Stimulated activated naive CD8-positive, alpha-beta T cell treated with anti-CD3 and anti-CD28 coated beads, Interleukin-15, Interleukin-2, amounts not matched to agents 100 ng/mL and 50 ng/mL, for 24 hours (primary cell): ENCODE measurements at regions not wholly inside any gene's neighbourhood (a gene's known extent, or its start where the extent isn't known, plus 50 kb on each side); places are given as distances from the start of the nearest gene placed in this dataset.

ENCODE experiments used
- H3K27ac Mint-ChIP-seq: one replicate; pipeline ENCODE4 v1.8.0; 2021; ENCODE audit warnings: mild to moderate bottlenecking, mixed read lengths
- H3K27me3 Mint-ChIP-seq: one replicate; pipeline ENCODE4 v1.8.0; 2021; ENCODE audit warnings: mixed read lengths
- H3K36me3 Mint-ChIP-seq: one replicate; pipeline ENCODE4 v1.8.0; 2021; ENCODE audit warnings: low read depth, mixed read lengths
- H3K4me1 Mint-ChIP-seq: one replicate; pipeline ENCODE4 v1.8.0; 2021; ENCODE audit warnings: low read depth, mixed read lengths
- H3K4me3 Mint-ChIP-seq: one replicate; pipeline ENCODE4 v1.8.0; 2021; ENCODE audit warnings: mild to moderate bottlenecking, mixed read lengths
- H3K9me3 Mint-ChIP-seq: one replicate; pipeline ENCODE4 v1.8.0; 2021; ENCODE audit warnings: mixed read lengths

- H3K4me1 Mint-ChIP-seq = no peaks in the 10 kb centered on the region
- H3K36me3 Mint-ChIP-seq = no peaks in the 10 kb centered on the region
- no peak overlapping the region for H3K27ac Mint-ChIP-seq
- peaks cover 7% of the 10 kb centered on the region for H3K27me3 Mint-ChIP-seq
- H3K4me3 Mint-ChIP-seq = no peak overlapping the region
- no peaks in the 10 kb centered on the region for H3K9me3 Mint-ChIP-seq
Measured at GRCh38 chr7:25772802-25773201, 379.2 kb upstream of the NFE2L3 start.

GRCh38 chr7:25774675-25775074 lies 377.3 kb upstream of the NFE2L3 start:
- Mint-ChIP-seq H3K9me3 (no peaks in the 10 kb centered on the region), H3K4me3 (no peak overlapping the region), H3K27me3 (peaks cover 7% of the 10 kb centered on the region), H3K36me3 (no peaks in the 10 kb centered on the region), H3K27ac (no peak overlapping the region), H3K4me1 (no peaks in the 10 kb centered on the region)

GRCh38 chr7:25775570-25775969 lies 376.4 kb upstream of the NFE2L3 start:
- Mint-ChIP-seq H3K9me3 (no peaks in the 10 kb centered on the region), H3K4me1 (no peaks in the 10 kb centered on the region), H3K36me3 (no peaks in the 10 kb centered on the region), H3K4me3 (no peak overlapping the region), H3K27ac (no peak overlapping the region), H3K27me3 (peaks cover 4% of the 10 kb centered on the region)

- H3K4me3 Mint-ChIP-seq = no peak overlapping the region
- no peaks in the 10 kb centered on the region for H3K9me3 Mint-ChIP-seq
- no peaks in the 10 kb centered on the region for H3K4me1 Mint-ChIP-seq
- peaks cover 3% of the 10 kb centered on the region for H3K27me3 Mint-ChIP-seq
- H3K36me3 Mint-ChIP-seq = no peaks in the 10 kb centered on the region
- H3K27ac Mint-ChIP-seq = no peak overlapping the region
Measured at GRCh38 chr7:25775999-25776743, 375.8 kb upstream of the NFE2L3 start.

- Mint-ChIP-seq H3K27ac (no peak overlapping the region), H3K9me3 (no peaks in the 10 kb centered on the region), H3K27me3 (peaks cover 3% of the 10 kb centered on the region), H3K4me3 (no peak overlapping the region), H3K4me1 (no peaks in the 10 kb centered on the region), H3K36me3 (no peaks in the 10 kb centered on the region)
Measured at GRCh38 chr7:25776744-25777123, 375.3 kb upstream of the NFE2L3 start.

GRCh38 chr7:25777969-25778708 lies 373.9 kb upstream of the NFE2L3 start:
- Mint-ChIP-seq H3K4me3 (no peak overlapping the region), H3K36me3 (no peaks in the 10 kb centered on the region), H3K4me1 (no peaks in the 10 kb centered on the region), H3K27me3 (no peaks in the 10 kb centered on the region), H3K27ac (no peak overlapping the region), H3K9me3 (no peaks in the 10 kb centered on the region)

- no peaks in the 10 kb centered on the region for H3K9me3 Mint-ChIP-seq
Measured at GRCh38 chr7:25779002-25779546, 372.9 kb upstream of the NFE2L3 start.

GRCh38 chr7:25780904-25781303 lies 371.1 kb upstream of the NFE2L3 start:
- Mint-ChIP-seq H3K9me3 (no peaks in the 10 kb centered on the region), H3K4me1 (no peaks in the 10 kb centered on the region), H3K27ac (no peak overlapping the region), H3K36me3 (no peaks in the 10 kb centered on the region), H3K4me3 (no peak overlapping the region), H3K27me3 (no peaks in the 10 kb centered on the region)

More at GRCh38 chr7:25779002-25779546, 372.9 kb upstream of the NFE2L3 start:
- Mint-ChIP-seq H3K27me3 (no peaks in the 10 kb centered on the region), H3K27ac (no peak overlapping the region), H3K4me3 (no peak overlapping the region), H3K4me1 (no peaks in the 10 kb centered on the region), H3K36me3 (no peaks in the 10 kb centered on the region)

- H3K4me3 Mint-ChIP-seq = no peak overlapping the region
- no peaks in the 10 kb centered on the region for H3K4me1 Mint-ChIP-seq
- no peaks in the 10 kb centered on the region for H3K36me3 Mint-ChIP-seq
- peaks cover 2% of the 10 kb centered on the region for H3K27me3 Mint-ChIP-seq
- H3K9me3 Mint-ChIP-seq = no peaks in the 10 kb centered on the region
- no peak overlapping the region for H3K27ac Mint-ChIP-seq
Measured at GRCh38 chr7:25781704-25782103, 370.3 kb upstream of the NFE2L3 start.

GRCh38 chr7:25786936-25787335 lies 365.1 kb upstream of the NFE2L3 start:
- H3K4me3 Mint-ChIP-seq = no peak overlapping the region

GRCh38 chr7:25787336-25787735 lies 364.7 kb upstream of the NFE2L3 start:
- Mint-ChIP-seq H3K27ac (no peak overlapping the region), H3K4me1 (no peaks in the 10 kb centered on the region), H3K9me3 (no peaks in the 10 kb centered on the region), H3K4me3 (no peak overlapping the region), H3K27me3 (peaks cover 9% of the 10 kb centered on the region), H3K36me3 (no peaks in the 10 kb centered on the region)

More at GRCh38 chr7:25786936-25787335, 365.1 kb upstream of the NFE2L3 start:
- Mint-ChIP-seq H3K9me3 (no peaks in the 10 kb centered on the region), H3K36me3 (no peaks in the 10 kb centered on the region), H3K27me3 (peaks cover 9% of the 10 kb centered on the region), H3K27ac (no peak overlapping the region), H3K4me1 (no peaks in the 10 kb centered on the region)

- Mint-ChIP-seq H3K4me3 (no peak overlapping the region), H3K36me3 (no peaks in the 10 kb centered on the region), H3K27me3 (peaks cover 14% of the 10 kb centered on the region), H3K27ac (no peak overlapping the region), H3K9me3 (no peaks in the 10 kb centered on the region), H3K4me1 (no peaks in the 10 kb centered on the region)
Measured at GRCh38 chr7:25788371-25788770, 363.6 kb upstream of the NFE2L3 start.

GRCh38 chr7:25788961-25789620 lies 362.9 kb upstream of the NFE2L3 start:
- H3K4me1 Mint-ChIP-seq = no peaks in the 10 kb centered on the region
- H3K27me3 Mint-ChIP-seq = peaks cover 14% of the 10 kb centered on the region
- no peak overlapping the region for H3K4me3 Mint-ChIP-seq
- H3K9me3 Mint-ChIP-seq = no peaks in the 10 kb centered on the region
- no peaks in the 10 kb centered on the region for H3K36me3 Mint-ChIP-seq
- H3K27ac Mint-ChIP-seq = no peak overlapping the region

- H3K27ac Mint-ChIP-seq = no peak overlapping the region
- no peaks in the 10 kb centered on the region for H3K36me3 Mint-ChIP-seq
- no peaks in the 10 kb centered on the region for H3K4me1 Mint-ChIP-seq
- H3K4me3 Mint-ChIP-seq = no peak overlapping the region
- peaks cover 18% of the 10 kb centered on the region for H3K27me3 Mint-ChIP-seq
- H3K9me3 Mint-ChIP-seq = no peaks in the 10 kb centered on the region
Measured at GRCh38 chr7:25789701-25790640, 362.0 kb upstream of the NFE2L3 start.
